ENCODE measurements at regions not wholly inside any gene's neighbourhood (a gene's known extent, or its start where the extent isn't known, plus 50 kb on each side); places are given as distances from the start of the nearest gene placed in this dataset.

GRCh38 chr4:28548594-28548993 lies 1688.0 kb downstream of the STIM2 start:
- Mint-ChIP-seq H3K4me3 (no peak overlapping the region), H3K9me3 (peaks cover under 1% of the 10 kb centered on the region; the same call in 1 of the 3 replicates), H3K27me3 (ENCODE audit: insufficient read depth, low read depth, poor library complexity) (no peaks in the 10 kb centered on the region), H3K4me1 (peaks cover 8% of the 10 kb centered on the region), H3K27ac (no peak overlapping the region), H3K36me3 (ENCODE audit: low read depth) (no peaks in the 10 kb centered on the region)
- H3K4me1 ChIP-seq (ENCODE audit: insufficient read depth): 0 out of 2 replicates have a peak, but pooled peaks cover 3% of the 10 kb centered on the region
- H3K9me2 ChIP-seq (ENCODE audit: insufficient read depth): no peaks in the 10 kb centered on the region
- peak overlapping the region; percentile 9; the same call in 1 of the 2 replicates for H3K4me2 ChIP-seq
- no peaks in the 10 kb centered on the region for H3K36me3 ChIP-seq (ENCODE audit: insufficient read depth)
- no peak overlapping the region for H3K27ac ChIP-seq (ENCODE audit: low read depth)
- peak overlapping the region; percentile 45; the same call in 1 of the 2 replicates for H2AFZ ChIP-seq
- H4K20me1 ChIP-seq (replicated peaks; ENCODE audit: insufficient read depth): no peaks in the 10 kb centered on the region
- no peak overlapping the region for H3K4me3 ChIP-seq
- H3K27me3 ChIP-seq (ENCODE audit: insufficient read depth): no peaks in the 10 kb centered on the region
- DNase-seq (ENCODE audit: low spot score) (peak; percentile 50), ATAC-seq (peak; percentile 72)
- no peaks in the 10 kb centered on the region for H3K79me2 ChIP-seq (replicated peaks; ENCODE audit: insufficient read depth)
- H3F3A ChIP-seq (replicated peaks; ENCODE audit: low read depth): no peaks in the 10 kb centered on the region
- TF ChIP-seq CREB1 (CRISPR knock-in tag; IDR thresholded peaks at IDR 0.05; ENCODE audit: low read depth): no peak
- no peak for TF ChIP-seq ETS1 (IDR thresholded peaks at IDR 0.05)
- no peak for TF ChIP-seq POLR2AphosphoS5 (IDR thresholded peaks at IDR 0.05; ENCODE audit: low read depth)
- TF ChIP-seq STAT1 (IDR thresholded peaks at IDR 0.05; ENCODE audit: unreplicated experiment): no peak
- TF ChIP-seq ZNF331 (CRISPR knock-in tag; IDR thresholded peaks at IDR 0.05; ENCODE audit: low read depth): no peak
- TF ChIP-seq CTCF (conservative IDR thresholded peaks at IDR 0.05; ENCODE audit: low read depth in 2 of 2): no peak
- no peak for TF ChIP-seq NANOG (IDR thresholded peaks at IDR 0.05; ENCODE audit: borderline replicate concordance)
- TF ChIP-seq ZNF462 (CRISPR knock-in tag; IDR thresholded peaks at IDR 0.05): no peak
- no peak for TF ChIP-seq JUNB (IDR thresholded peaks at IDR 0.05; ENCODE audit: unreplicated experiment)
- TF ChIP-seq ZNF114 (CRISPR knock-in tag; IDR thresholded peaks at IDR 0.05): no peak
- TF ChIP-seq EZH2phosphoT487 (IDR thresholded peaks at IDR 0.05; ENCODE audit: unreplicated experiment): no peak
- no peak for TF ChIP-seq EZH2 (IDR thresholded peaks at IDR 0.05; ENCODE audit: low read depth, unreplicated experiment)
